UCSD-AML1 (cell line): ENCODE measurements at regions not wholly inside any gene's neighbourhood (a gene's known extent, or its start where the extent isn't known, plus 50 kb on each side); places are given as distances from the start of the nearest gene placed in this dataset.
"Not testable (repeated sequence)": the region's sequence is repeated elsewhere in the genome, so short reads cannot be mapped to it uniquely, and the experiment has no call there.

Experiments used
- DNase-seq: peaks from one replicate; lab custom pipeline; 2025; ENCODE audit not compliant: unreplicated experiment; lab: John Stamatoyannopoulos, UW

- DNase-seq: no peak
Observed at GRCh38 chr5:90287036-90287435, 122.5 kb downstream of the CETN3 start.

- DNase-seq: no peak
Observed at GRCh38 chr5:90285581-90285980, 124.0 kb downstream of the CETN3 start.

GRCh38 chr5:90284375-90284774 is 125.2 kb downstream of the CETN3 start:
- DNase-seq: no peak

- no peak for DNase-seq
Observed at GRCh38 chr5:90279091-90279490, 130.5 kb downstream of the CETN3 start.

GRCh38 chr5:90274216-90274615 is 135.3 kb downstream of the CETN3 start:
- DNase-seq: no peak

GRCh38 chr5:90267646-90268045 is 141.9 kb downstream of the CETN3 start:
- DNase-seq: no peak

DNA sequence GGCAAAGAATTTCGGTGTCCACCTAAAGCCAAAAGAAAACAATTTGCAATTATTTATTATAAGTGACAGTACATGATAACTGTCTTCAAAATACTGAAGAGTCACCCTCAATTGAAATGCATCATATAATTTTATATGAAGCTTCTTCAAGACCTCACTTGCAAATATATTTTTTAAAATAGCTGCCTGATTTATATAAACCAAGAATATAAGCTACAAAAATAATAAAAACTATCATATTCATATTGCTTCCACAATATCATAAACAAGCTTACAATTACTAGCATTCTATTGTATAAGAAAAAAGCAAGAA is 144.1 kb downstream of the CETN3 start:
- DNase-seq: no peak

GRCh38 chr5:90264689-90265544 is 144.6 kb downstream of the CETN3 start:
- DNase-seq: peak; percentile 28

- no peak for DNase-seq
Observed at GRCh38 chr5:90263102-90263820, 146.3 kb downstream of the CETN3 start.

GRCh38 chr5:90251447-90251846 is 158.1 kb downstream of the CETN3 start:
- DNase-seq: no peak

DNA sequence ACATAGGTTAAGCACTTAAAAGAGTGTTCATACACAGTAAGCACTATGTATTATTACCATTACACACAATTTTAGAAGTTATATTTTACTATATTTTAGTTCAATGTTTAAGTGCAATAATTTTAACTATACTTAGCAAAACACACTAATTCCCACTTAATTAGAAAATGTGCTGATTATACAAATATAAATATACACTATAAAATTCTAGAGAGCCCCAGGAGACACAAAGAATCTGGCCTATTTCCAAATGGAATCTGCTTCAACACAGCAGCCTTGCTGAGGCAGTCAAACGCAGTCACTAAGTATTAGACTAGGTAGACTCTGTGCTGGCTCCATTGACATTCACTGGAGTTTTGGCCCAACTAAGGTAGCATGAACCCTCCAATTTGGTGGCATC is 160.9 kb downstream of the CETN3 start:
- DNase-seq: no peak

- DNase-seq: not testable (repeated sequence)
Observed at GRCh38 chr5:90243848-90244247, 165.7 kb downstream of the CETN3 start.

DNA sequence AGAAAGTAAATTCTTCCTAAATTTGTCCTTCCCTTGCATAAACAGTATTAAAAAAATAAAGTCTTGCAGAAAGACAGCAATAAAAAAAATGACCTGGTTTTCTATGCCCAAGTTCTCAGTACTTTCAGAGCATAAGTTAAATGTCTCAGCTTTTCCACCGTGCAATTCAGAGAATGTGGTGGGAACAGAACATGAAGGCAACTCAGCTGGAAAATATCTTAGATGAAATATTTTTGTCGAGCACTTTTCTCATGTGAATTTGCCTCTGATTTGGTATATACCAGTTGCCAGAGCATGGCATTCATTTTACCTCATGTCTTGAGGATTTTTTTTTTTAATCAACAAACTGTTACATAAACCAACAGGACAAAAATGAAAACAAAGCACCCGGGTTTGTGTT is 176.1 kb downstream of the CETN3 start:
- no peak for DNase-seq

GRCh38 chr5:90231688-90232087 is 177.9 kb downstream of the CETN3 start:
- no peak for DNase-seq

DNA sequence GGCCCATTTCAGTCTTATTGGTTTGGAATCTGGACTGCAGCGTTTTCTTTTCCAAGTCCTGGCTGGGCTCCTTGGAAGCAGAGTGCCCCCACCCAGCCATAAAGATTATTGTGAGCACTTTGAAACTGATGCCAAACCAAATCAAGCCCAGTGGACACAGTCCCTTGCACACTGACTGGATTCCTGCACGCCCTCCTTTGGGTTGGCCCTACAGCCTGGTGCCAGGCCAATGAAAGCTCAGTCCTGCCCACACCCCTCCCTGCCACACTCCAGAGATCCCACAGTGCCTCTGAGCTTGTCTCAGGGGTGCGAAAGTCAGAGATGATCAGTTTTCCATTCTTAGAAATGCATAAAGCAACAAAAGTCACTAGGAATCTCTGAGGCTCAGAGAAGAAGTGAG is 181.9 kb downstream of the CETN3 start:
- DNase-seq: peak; percentile 3

- DNase-seq: no peak
Observed at GRCh38 chr5:90226433-90227099, 183.0 kb downstream of the CETN3 start.

DNA sequence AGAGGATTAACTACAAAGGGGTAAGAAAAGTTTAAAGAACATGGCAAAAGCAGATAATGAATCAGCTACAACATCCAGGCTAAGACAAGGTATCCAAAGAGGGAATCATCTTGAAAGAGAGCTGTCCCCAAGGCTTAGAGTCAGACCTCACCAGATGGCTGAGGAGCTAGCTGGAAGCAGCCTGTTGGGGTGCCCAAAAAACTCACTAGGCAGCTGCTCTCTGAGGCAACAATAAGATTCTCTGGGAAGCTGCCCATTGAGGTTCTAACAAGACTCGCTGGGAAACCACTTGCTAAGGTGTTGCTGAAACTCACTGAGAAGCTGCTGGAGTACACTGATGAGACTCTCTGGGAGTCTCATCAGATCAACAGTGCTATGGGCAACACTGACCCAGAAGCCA is 185.2 kb downstream of the CETN3 start:
- DNase-seq: peak; percentile 6

GRCh38 chr5:90223756-90224155 is 185.8 kb downstream of the CETN3 start:
- no peak for DNase-seq

DNA sequence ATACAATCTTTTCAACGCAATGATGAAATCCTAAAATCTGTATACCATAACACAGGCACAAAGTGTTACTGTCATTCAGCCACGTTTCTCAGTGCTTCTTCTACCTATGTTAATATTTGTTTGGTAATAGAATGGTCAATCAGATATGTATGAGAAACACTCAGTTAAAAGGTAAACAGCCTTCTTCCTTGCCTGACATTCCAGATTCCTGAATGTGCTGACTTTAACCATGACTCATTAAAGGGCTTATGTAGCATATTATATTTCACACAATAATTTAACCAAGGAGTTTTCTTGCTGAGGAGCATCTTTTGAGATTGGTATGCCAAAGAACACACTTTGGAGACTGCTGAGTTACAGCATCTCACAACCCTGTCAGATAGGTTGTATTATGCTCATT is 187.6 kb downstream of the CETN3 start:
- no peak for DNase-seq

DNA sequence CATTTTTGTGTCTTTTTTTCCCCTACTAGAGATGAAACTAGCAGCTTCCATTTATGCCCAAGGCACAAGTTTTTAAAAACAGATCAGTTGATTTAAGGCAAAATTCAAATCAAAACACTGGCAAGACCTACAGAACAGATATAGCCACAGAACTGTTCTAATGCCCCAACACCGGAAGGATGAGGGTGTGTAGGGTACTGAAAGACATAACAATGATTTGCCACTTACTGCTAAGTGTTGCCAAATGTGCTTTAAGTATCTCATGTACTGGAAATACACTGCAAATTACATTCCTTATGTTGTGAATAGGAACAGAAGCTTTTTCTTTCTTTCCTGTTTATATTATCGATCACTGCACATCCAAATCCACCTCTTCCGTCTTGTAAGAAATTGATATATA is 189.0 kb downstream of the CETN3 start:
- no peak for DNase-seq

GRCh38 chr5:90214991-90215390 is 194.6 kb downstream of the CETN3 start:
- DNase-seq: no peak

GRCh38 chr5:90208323-90208722 is 201.2 kb downstream of the CETN3 start:
- DNase-seq: not testable (repeated sequence)
